Stimulated activated CD4-positive, alpha-beta T cell treated with anti-CD3 and anti-CD28 coated beads, Interleukin-4, amount 100 ng/mL, for 48 hours (primary cell): ENCODE measurements at regions not wholly inside any gene's neighbourhood (a gene's known extent, or its start where the extent isn't known, plus 50 kb on each side); places are given as distances from the start of the nearest gene placed in this dataset.

Experiments
- DNase-seq, 2 donors: peaks; one replicate each; pipeline ENCODE4 v3.0.0-alpha.2; 2020; ENCODE audit warnings: low read depth in 2 of 2

DNA sequence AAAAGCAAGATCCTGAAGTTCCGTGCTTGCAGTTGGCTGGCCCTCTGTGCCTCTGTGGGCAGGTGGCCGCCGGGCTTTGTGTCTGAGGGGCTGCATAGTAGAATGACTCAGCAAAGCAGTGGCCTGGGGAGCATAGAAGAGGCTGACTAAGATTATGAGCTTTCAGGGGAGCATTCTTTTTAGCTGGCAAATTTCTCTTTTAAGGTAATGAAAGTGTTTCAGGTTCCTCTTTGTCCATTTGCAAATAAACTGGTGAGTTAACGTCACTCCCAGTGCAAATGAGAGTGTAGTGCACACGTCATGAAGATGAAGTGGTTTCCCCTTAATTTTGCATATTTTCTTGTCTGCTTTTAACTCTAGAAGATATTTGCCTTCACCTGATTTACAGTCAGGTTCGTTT, 98.6 kb downstream of the BCL2L11 start:
- no peak for DNase-seq

DNA sequence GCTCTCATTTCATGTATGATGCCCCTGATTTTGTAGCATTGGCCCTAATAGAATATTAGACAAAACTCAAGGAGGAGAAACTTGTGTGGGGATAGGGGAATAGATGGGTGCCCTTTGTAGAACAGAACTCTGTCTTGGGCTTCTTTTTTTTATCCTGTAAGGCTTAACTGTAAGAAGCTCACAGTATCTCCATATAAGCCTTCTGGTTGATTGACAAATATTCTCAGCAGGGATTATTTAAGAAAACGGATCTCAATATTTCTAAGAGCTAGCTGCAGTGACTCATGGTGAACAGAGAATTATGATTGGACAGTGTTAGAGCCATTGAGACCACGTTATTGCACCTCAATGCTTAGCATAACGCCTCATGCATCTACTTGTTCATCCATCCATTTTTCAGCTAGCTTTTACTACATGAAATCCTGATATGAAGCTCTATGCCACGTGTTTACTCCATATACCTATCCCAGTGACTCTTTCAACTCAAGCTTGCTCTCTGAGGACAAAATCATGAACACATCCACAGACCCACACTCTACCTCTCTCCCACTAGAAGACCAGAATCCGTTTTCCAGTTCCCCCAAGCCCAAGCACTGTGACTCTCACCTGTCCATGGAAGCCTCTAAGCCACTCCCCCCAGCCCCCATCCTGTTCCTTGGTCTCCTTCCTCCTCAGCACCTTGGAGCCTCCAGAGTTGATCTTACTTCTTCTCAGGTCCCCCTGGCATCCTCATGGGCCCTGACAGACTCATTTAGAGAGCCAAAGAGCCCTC, 99.2 kb downstream of the BCL2L11 start:
- no peak for DNase-seq

DNA sequence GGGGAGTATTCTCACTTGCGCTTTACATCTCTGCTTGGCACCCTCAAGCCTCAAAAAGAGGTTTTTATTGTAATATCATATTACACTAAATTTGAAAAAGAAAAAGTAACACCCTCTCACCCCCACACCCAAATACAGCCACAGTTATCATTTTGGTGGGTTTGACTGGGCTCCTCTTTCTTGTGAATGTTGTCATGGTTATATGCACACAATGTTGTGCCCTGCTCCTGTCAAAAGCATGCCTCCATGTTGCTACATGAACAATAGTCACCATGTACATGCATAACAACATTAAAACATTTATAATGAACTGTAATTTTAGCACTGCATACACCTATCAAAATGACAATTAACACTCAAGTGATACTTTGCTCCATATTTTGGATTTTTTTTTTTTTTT, 100.2 kb downstream of the BCL2L11 start:
- no peak for DNase-seq

DNA sequence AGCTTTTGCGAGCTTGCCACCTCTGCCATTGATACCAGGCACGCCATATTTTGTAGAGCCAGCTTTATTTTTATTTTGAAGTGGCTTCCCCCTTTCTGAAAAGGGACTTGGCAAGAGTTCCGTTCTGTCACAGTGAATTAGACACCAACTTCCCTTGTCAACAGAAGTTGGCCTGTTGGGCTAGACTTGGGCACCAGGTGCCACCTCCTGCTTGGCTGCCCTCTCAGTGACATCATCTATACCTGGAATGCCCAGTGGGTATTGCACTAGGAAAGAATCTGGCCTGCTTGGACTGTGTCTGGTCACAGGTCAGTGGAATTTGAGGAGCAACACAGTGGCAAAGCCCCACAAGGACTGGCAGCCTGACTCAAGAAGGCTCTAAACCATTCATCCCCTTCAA, 101.0 kb downstream of the BCL2L11 start:
- no peak for DNase-seq

DNA sequence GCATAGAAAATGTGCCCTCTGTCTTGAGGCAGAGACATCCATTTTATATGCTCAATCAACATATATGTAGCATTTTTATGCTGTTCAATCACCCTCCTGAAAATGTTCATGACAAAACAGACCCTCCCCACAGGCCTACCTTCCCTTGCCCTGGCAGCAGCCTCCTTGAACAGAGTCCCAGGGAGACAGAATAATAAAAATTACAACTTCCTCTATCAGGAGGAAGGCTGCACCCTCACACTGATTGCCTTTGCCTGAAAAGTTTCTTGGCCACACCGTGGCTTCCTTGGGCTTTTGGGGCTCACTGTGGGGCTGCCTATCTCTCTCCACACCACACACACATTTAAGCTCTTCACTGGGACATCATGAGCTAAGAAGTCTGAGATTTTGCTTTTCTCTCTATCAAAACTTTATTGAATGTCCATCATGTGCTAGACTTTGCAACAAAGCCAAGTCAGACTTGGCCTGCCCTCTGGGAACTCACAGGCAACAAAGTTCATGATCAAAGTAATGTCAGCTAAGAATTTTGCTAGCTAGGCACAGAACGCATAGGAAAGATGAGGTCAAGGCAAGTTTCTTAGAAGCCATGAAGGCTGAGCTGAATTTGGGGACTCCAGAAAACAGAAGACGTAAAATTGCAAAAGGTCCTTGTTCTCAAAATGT, 101.6 kb downstream of the BCL2L11 start:
- DNase-seq = no peak

DNA sequence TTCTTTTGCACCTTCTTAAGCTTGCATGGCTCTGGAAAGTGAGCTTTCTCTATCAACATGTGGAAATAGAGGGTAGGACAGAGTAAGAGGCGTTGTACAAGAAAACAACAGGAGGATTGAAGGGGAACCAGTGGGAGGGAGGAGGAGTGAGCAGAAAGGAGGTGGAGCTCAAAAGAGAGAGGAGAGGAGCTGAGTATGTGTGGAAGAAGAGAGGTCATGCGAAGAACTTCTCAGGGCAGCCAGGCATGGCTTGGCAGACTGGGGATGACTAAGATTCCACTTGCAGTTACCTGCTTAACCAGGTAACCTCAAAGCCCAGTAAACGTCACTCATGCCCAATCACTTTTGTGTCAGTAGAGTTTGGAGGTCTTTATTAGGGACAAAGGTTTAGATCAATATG, 105.1 kb downstream of the BCL2L11 start:
- DNase-seq = no peak

DNA sequence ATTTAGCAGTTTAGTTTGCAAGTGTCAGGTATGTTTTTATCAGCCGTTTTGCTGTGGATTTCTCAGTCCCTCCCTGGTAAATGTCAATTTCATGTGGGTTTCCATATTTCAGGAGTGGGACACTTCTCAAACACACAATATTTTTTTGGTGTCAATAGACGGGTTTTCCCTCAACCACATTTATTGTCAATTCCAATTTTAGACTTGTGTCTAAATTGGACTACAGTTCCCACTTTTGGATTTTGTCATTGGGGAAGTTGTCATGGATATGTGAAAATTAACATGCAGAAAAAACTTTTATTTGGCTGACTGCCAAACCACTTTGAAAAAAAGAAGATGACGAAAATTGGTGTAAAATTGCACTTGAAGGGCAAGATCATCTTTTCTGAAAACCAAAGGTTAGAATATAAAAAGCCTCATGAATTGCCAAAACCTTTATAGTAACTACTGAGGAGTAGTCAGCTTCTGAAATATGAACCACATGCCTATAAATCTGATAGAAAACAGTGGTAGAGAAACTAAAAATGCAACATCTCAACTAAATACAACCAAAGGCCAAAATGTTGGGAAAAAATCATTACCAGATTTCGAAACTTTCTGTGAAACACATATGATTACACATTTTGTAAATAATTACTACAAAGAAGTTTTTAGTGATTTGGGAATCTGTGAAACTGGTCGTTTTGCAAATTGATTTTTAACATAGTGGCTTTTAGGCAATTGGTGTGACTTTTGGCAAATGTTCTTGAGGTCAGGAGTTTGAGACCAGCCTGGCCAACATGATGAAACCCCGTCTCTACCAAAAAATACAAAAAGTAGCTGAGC, 106.4 kb downstream of the BCL2L11 start:
- no peak for DNase-seq

DNA sequence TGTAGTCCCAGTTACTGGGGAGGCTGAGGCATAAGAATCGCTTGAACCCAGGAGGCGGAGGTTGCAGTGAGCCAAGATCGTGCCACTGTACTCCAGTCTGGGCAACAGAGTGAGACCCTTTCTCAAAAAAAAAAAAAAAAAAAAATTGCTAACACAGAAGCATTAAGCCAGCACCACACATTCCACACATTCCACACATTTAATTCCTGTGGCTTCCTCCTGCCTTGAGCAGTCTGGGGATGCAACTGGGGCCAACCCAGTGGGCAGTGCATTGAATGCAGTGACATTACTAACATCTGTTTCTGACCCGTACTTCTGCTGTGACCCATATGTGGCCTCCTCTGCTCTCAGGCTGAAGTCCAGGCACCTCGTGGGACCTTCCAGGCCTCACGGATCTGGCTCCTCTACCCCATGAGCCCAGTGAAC, 107.0 kb downstream of the BCL2L11 start:
- no peak for DNase-seq

DNA sequence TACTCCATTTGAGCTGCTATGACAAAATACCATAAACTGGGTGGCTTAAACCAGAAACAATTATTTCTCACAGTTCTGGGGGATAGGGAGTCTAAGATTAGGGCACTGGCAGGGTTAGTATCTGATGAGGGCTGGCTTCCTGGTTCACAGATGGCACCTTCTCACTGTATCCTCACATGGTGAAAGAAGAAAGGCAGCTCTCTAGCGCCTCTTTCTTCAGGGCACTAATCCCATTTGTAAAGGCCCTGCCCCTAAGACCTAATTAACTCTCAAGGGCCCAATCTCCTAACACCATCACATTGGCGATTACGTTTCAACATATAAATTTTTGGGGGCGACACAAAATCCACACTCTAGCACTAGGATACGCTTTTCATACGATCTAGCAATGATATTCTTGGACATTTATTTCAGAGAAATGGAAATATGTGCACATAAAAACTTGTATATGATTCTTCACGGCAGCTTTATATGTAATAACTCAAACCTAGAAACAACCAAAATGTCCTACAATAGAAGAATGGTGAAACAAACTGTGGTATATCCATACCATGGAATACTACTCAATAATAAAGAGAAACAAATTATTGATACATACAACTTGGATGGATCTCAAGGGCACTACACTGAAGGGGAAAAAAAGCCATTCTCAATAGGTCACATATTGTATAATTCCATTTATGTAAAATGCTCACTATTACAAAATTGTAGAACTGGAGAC, 111.0 kb downstream of the BCL2L11 start:
- DNase-seq = no peak

DNA sequence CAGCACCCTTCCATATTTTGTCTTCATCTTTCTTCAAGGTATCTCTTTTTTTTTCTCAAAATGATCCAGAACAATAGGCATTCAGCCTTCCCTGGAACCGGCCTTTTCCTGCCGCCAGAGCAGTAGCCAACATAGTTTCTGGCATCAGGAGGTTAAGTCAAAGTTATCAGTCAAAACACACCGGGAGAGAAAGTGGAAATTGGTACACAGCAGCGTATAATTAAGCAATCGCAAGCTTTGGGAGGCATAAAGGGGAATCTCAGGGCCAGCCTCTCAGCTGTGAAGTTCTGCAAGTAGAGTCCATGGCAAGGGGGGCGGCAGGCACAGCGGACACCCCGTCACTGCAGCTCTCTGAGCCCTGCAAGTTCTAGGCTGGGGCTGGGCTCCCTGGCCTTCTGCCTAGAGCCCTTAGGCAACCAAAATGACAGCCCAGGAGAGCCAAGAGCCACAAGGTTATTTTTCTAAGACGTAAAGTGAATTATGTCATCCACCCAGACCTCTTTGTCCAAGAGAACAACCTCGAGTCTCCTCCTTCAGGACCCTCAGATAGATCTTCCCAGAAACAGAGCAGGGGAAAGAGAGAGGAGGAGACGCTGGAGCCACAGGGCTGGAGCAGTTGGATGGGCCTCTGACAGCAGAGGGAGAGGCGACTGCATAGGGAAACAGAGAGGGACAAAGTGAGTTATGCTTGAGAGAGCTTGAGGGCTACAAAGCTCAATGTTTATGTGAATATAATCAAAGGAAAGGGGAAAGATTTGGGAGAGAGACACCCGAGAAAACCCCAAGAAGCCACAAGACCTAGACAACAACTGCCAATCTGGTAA, 114.7 kb downstream of the BCL2L11 start:
- DNase-seq = no peak

DNA sequence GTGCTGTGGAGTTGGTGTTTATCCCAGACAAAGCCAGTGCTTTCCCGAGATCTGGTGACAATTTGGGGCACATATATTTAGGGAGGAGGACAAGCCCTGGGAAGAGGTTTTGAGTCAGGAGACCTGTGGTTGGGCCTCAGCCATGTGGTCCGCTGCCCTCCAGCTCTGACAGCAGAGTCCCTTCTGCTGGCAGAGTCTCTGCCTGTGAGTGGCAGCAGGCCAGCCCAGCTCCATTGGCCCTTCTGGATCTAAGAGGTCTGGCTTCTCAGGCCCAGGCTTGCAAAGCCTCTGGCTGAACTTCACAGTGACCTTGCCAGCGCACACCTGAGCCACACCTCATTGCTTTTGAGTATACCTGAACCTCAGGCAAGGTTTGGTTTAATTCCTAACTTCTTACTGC, 115.3 kb downstream of the BCL2L11 start:
- no peak for DNase-seq

DNA sequence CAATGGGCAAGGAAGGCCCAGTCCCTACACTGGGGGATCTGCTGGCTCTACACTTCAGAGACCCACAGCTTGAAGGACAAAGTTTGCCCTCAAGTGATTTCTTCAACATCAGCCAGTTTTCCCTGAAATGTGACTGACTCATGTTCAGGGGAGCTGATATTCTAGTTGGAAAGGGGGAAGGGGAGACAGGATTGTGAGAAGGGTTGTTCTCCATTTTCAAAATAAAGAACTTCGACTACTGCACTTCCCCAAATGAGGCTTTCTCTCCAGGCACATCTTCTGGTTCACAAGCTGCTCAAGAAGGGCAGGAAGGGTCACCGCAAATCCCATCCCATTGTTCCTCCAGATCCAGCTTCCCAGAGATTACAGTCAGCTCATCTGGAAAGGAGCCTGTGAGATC, 117.6 kb downstream of the BCL2L11 start:
- no peak for DNase-seq

DNA sequence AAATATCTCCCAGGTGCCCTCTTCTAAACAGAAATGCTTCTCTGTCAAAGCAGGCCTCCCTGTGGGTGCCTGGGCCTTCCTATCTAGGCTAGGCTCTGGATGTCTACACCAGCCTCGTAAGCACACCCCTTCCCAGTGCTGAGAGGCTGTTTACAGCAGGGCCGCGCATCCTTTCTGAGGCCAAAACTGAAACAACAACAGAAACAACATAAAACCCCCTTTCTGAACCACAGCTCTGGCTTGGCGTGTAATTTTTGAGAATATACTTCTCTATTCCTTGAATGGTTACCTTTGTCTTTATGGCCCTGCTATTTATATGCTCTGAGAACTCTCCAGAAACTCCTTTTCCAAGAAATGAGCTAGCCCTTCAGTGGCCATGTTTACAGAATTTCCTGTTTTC, 118.4 kb downstream of the BCL2L11 start:
- DNase-seq = no peak

DNA sequence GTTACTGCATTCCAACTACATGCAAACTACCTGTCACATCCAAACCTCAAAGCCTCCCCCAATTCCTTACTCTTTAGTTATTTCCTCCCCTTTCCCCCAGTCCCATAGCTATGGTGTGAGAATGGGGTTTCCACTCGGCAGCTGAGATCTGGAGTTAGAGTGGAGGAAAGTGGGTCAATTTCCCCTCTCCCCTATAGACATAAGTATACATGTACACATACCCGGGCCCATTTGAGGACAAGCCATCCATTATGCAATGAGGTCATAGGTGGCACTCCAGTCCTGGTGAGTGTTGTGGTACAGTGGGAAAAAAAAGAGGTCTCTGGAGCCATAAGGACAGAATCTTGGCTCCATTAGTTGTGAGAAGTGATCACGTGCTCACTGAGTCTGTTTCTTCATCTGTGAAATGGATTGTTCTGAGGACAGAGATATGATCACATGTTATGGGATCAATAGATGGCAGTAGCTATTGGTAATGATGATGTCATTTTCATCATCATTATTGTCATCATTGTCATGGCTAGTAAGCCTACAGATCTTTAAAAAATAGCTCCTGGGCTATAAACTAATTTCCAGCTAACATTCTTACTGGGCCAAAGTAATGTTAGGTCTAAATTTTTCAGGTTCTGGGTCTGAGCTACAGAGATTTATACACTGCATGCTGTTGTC, 119.0 kb downstream of the BCL2L11 start:
- DNase-seq = no peak

DNA sequence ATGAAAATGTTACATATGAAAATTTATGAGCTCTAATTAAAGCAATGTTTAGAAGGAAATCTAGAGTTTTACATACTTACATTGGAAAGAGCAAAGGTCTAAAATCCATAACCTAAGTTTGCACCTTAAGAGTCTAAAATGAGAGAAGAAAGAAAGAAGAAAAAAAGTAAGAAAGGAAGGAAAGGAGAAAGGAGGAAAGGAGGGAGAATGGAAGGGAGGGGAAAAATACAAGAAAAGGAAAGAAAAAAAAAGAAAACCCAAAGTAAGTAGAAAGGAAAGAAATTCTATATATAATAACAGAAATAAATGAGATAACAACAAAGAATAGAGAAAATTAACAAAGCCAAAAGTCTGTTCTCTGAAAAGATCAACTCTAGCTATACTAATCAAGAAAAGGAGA, 122.6 kb downstream of the BCL2L11 start:
- no peak for DNase-seq

DNA sequence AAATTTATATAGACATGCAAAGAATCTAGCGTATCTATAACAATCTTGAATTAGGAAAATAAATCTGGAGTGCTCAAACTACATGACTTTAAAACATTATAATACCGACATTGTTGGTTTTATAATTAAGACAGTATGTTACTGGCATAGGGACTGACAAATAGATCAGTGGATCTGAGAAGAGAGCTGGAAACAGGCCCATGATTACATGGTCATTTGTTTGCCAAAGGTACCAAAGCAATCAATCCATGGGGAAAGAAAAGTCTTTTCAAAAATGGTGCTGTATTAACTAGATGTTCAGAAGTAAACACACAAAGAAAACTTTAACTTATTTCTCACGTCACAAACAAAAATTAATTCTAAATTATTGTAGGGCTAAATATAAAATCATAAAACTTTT, 124.2 kb downstream of the BCL2L11 start:
- no peak for DNase-seq

DNA sequence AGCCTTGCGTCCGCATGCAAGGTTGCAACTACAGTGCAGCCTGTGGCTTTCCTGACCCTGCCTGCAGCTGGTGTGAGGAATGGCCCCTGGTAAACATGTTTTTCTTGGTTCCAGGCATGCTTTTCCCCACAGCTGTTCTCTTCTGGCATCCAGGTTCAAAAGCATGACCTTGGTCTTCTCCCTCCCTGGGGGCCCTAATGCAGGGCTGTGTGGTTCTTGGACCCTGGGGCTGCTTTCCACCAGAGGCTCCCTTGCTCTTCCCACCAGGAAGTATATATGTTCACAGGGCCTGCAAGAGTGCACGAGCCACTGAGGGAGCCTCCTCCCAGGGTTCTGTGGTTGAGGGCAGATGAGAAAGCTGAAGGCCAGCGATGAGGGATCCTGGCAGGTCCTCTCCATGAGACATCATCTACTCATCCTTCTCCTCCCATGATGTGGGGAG, 125.9 kb downstream of the BCL2L11 start:
- no peak for DNase-seq

DNA sequence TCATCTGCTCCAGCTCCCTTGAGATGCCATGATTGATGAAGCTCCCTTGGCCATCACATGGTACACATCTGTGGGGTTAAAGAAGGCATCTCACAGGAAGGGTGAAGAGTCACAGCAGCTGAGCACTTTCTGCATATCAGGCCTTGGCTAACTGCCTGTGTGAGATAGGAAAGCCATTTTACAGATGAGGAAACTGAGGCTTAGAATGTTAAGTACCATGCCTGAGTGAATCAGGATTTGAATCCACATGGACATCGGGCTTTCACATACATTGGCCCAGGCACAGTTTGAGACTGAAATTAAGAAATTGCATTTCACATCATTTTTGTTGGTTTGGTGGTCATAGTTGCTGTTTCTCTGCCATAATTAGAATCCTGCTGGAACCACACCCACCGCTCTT, 126.8 kb downstream of the BCL2L11 start:
- no peak for DNase-seq

DNA sequence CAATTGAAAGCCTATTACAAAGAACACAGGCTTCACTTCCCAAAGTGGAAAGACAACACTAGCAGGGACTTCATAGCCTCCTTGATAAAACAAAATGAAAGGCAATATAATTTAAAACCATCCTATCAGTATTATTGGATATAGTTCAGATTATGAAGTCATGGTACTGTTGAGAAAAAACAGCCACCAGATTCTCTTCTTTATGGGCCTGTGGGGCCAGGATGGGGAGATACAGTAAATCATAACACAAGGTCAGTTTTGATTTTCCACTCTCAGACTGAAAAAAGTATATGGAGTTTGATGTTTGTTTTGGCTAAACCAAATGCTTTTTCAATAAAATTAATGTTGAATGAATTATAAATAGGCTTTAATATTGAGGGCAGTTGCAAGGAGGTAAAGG, 129.1 kb downstream of the BCL2L11 start:
- no peak for DNase-seq

DNA sequence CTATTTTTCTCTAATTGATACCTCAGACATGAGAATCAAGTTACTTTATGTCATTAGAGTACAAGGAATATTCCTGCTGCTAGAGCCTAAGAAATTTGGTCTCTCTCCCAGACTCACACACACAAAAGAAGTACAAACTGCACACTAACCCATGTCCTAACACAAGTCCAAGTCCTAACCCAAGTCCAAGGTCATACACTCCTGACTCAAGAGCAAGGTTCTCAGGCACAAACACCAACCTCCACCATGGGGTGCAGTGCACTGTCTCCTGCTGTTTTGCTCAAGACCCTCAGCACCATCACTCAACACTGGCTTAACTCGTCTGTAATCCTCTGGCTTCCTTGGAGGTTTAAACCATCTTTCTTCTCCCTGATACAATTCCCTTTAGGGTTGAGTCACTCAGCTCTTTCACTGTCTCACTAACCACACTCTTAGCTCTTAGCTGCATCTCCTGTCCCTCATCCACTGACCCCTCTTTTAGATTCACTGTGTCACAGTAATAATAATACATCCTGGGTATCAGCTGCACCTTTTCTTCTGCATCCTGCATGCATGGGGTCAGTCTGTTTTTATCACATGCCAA, 129.8 kb downstream of the BCL2L11 start:
- no peak for DNase-seq
